Kidney epithelial cell (primary cell): ENCODE measurements at regions not wholly inside any gene's neighbourhood (a gene's known extent, or its start where the extent isn't known, plus 50 kb on each side); places are given as distances from the start of the nearest gene placed in this dataset.
"Not testable (repeated sequence)": the region's sequence is repeated elsewhere in the genome, so short reads cannot be mapped to it uniquely, and the experiment has no call there.

Experiments used
- DNase-seq: peaks from one replicate; pipeline ENCODE4 v3.0.0-alpha.2; 2010; ENCODE audit warnings: low read depth
- H3K27me3 ChIP-seq: 2 replicates; pipeline ENCODE4 v1.6.0; 2011; ENCODE audit warnings: low read length; ENCODE audit not compliant: control insufficient read depth, insufficient read depth
- H3K36me3 ChIP-seq: 2 replicates; pipeline ENCODE4 v1.5.1; 2011; ENCODE audit warnings: low read length; ENCODE audit not compliant: control insufficient read depth, insufficient read depth
- H3K4me3 ChIP-seq: 2 replicates; pipeline ENCODE4 v1.5.1; 2011; ENCODE audit warnings: low read depth, mild to moderate bottlenecking, control low read depth, low read length

- not testable (repeated sequence) for DNase-seq, H3K27me3 ChIP-seq, H3K36me3 ChIP-seq, H3K4me3 ChIP-seq
Measured at GRCh38 chr2:87254562-87254961, 232.9 kb upstream of the PLGLB1 start.

- H3K4me3 ChIP-seq, DNase-seq, H3K27me3 ChIP-seq: not testable (repeated sequence)
Measured at GRCh38 chr2:87255410-87255809, 233.8 kb upstream of the PLGLB1 start.

GRCh38 chr2:87258887-87259286 lies 237.2 kb upstream of the PLGLB1 start:
- not testable (repeated sequence) for H3K4me3 ChIP-seq, H3K36me3 ChIP-seq, DNase-seq, H3K27me3 ChIP-seq

More at GRCh38 chr2:87255410-87255809, 233.8 kb upstream of the PLGLB1 start:
- H3K36me3 ChIP-seq = not testable (repeated sequence)

DNA sequence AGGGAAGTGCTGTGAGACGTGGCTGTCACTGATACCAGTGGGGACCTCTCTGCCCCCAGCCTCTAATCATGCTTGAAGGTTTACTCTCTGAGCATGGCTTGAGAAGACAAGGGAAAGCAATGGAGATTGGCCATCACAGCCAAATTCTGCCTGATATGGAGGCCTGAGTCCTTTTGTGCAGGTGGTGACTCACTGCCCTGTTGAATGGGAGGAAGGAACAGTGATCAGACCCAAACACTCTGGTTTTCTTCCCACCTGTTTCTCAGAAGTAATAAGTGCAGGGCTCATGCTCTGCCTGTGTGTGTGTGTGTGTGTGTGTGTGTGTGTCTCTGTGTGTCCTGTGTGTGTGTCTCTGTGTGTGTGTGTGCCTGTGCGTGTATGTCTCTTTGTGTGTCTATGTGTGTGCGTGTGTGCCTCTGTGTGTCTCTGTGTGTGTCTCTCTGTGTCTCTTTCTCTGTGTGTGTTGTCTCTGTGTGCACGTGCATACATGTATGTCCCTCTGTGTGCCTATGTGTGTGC lies 240.6 kb upstream of the PLGLB1 start:
- not testable (repeated sequence) for H3K36me3 ChIP-seq, DNase-seq, H3K27me3 ChIP-seq, H3K4me3 ChIP-seq

DNA sequence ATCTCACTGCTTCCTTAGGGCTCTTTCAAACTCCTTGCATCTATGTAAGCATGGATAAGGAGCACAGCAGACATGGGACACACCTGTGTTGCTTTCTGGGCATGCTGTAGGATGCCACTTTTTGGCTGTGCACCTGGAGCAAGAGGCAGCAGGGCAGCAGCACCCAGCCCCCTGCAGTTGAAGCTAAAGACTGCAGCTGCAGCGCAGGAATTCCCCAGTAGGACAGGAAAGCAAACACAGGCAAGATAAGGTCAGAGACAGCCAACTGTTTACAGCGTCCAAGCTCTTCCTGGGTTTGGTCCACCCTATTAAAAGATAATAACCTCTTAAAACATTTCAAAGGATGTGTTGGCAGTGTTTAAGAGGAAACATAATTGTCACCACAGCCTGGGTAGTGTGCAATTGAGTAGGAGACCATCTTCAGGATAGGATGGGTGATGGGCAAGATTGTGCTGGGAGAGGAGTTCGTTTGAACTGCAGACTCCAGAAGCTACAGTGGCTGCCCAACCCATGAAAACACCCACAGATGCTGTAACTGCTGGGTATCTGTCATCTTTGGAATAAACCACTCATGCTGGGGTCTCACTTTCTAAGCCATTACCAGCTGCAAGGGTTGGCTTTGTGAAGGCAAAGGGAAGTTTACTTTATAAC lies 242.3 kb upstream of the PLGLB1 start:
- not testable (repeated sequence) for H3K27me3 ChIP-seq, H3K36me3 ChIP-seq, DNase-seq, H3K4me3 ChIP-seq

GRCh38 chr2:87275192-87275591 lies 253.5 kb upstream of the PLGLB1 start:
- not testable (repeated sequence) for H3K36me3 ChIP-seq, DNase-seq, H3K27me3 ChIP-seq, H3K4me3 ChIP-seq

- DNase-seq, H3K36me3 ChIP-seq, H3K27me3 ChIP-seq, H3K4me3 ChIP-seq: not testable (repeated sequence)
Measured at GRCh38 chr2:87275974-87276629, 254.5 kb upstream of the PLGLB1 start.

- not testable (repeated sequence) for H3K27me3 ChIP-seq, H3K36me3 ChIP-seq, DNase-seq, H3K4me3 ChIP-seq
Measured at GRCh38 chr2:87276673-87277072, 255.0 kb upstream of the PLGLB1 start.

- not testable (repeated sequence) for H3K36me3 ChIP-seq, DNase-seq, H3K27me3 ChIP-seq, H3K4me3 ChIP-seq
Measured at GRCh38 chr2:87277734-87278133, 256.1 kb upstream of the PLGLB1 start.

GRCh38 chr2:87280596-87281355 lies 259.1 kb upstream of the PLGLB1 start:
- not testable (repeated sequence) for H3K27me3 ChIP-seq, DNase-seq, H3K36me3 ChIP-seq, H3K4me3 ChIP-seq

DNA sequence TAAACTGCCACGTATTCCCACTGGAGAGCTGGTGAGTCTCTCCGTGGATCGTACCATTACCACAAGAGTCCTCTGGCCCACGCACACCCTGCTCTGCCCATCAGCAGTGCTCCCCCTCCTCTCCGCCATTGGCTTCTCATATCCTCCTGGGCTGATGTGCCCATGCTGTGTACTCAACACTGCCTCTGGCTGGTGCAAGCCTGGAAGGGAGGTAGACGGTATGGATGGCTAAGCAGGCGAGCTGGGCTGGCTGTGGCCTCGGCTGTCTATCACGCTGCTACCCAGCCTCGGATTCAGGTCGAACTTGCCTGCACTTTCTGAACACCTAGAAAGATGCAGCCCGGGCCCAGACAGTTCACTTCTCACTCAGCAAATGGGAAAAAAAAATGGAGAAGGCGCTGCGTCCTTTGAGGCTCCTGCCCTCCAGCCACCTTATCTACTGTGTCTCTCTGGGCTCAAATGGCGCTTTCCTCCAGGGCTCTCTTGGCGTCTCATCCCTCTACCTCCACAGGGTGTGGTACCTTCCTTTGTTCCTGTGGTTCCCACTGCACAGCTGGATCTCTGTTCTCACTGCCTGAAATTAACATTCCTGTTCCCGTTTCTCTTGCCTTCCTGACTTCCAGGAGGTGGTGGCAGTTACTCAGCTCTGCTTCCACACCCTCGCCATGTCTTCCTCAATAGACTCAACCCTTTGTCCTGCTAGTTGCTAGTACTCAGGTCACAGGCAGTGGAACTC lies 262.3 kb upstream of the PLGLB1 start:
- H3K4me3 ChIP-seq, H3K27me3 ChIP-seq, H3K36me3 ChIP-seq, DNase-seq: not testable (repeated sequence)

GRCh38 chr2:87284471-87284772 lies 262.8 kb upstream of the PLGLB1 start:
- not testable (repeated sequence) for H3K27me3 ChIP-seq, H3K36me3 ChIP-seq, H3K4me3 ChIP-seq, DNase-seq

- H3K36me3 ChIP-seq, DNase-seq, H3K4me3 ChIP-seq, H3K27me3 ChIP-seq: not testable (repeated sequence)
Measured at GRCh38 chr2:87285139-87285538, 263.5 kb upstream of the PLGLB1 start.

DNA sequence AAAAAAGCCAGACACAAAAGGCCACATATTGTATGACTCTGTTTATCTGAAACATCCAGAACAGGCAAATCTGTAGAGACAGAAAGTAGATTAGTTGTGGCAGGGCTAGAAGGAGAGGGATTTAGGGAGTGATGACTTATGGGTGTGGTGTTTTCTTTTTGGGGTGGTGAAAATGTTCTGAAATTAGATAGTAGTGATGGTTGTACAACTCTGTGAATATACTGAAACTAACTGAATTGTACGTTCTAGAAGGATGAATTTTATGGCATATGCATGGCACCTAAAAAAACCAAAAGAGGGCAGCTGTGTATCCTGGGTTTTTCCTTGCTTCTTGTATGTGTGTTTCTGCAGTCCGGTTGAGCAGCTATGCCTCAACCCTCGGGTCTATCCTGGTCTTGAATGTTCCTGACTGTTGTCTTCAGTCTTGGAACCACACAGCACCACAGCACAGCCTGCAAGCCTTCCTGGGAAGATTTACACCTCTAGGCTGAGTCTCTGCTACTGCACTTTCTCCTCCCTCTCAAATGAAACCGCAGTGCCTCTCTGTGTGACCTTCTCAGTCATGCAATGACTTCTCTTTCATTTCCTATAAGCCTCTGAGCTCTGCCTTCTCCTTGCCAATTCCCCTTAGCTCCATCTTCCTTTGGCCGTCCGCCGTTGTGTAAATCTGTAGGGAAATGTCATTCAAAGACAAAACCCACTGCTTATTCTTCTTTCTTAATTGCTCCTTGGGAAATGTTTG lies 269.1 kb upstream of the PLGLB1 start:
- not testable (repeated sequence) for H3K36me3 ChIP-seq, H3K27me3 ChIP-seq, DNase-seq, H3K4me3 ChIP-seq
